ENCODE measurements at regions not wholly inside any gene's neighbourhood (a gene's known extent, or its start where the extent isn't known, plus 50 kb on each side); places are given as distances from the start of the nearest gene placed in this dataset.

DNA sequence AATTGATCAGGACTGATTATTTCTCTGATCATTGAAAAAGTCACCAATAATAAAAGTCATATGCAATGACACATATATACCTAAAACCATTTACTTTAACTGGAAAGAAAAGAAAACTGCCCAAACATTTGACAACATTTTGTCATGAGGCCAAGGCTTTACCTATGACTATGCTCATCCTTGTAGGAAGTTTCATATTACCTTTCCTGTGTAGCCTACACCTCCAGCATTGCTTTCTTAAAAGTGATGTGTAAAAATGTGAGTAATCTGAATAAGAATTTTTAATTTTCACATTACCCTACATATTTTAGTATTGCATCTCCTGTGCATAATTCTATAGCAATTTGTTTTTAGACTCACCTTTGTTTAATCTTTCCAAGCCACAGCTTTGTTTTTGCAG is 419.8 kb upstream of the FIGN start:
- BruUV-seq (replicated peaks), result no TSS peak
- Histone ChIP-seq H3K4me2 (ENCODE audit: low read depth, low read length) (no peak overlapping the region), H3K4me3 (ENCODE audit: insufficient read depth, low read depth, low read length) (no peak overlapping the region), H3K4ac (ENCODE audit: low read depth, low read length) (no peak overlapping the region), H3K79me1 (ENCODE audit: low read depth in 1 of 2, low read length in 2 of 2) (no peaks in the 10 kb centered on the region), H4K5ac (ENCODE audit: low read depth, low read length) (no peak overlapping the region), H3K9me1 (ENCODE audit: insufficient read depth, low read length) (no peaks in the 10 kb centered on the region), H2BK5ac (ENCODE audit: low read depth, low read length, poor library complexity, severe bottlenecking) (no peak overlapping the region), H3K4me1 (ENCODE audit: control insufficient read depth, insufficient read depth, low read length) (no peaks in the 10 kb centered on the region), H3K36me3 (ENCODE audit: control insufficient read depth, insufficient read depth, low read length) (no peaks in the 10 kb centered on the region), H4K20me1 (ENCODE audit: insufficient read depth, low read length) (no peaks in the 10 kb centered on the region), H3K9ac (ENCODE audit: low read depth, low read length) (no peak overlapping the region), H2BK15ac (ENCODE audit: low read depth, low read length) (no peak overlapping the region), H3K18ac (ENCODE audit: low read depth, low read length) (no peak overlapping the region), H2BK20ac (ENCODE audit: low read depth, low read length) (no peak overlapping the region), H2AK5ac (ENCODE audit: low read depth, low read length) (no peak overlapping the region), H3K56ac (ENCODE audit: extremely low read depth, insufficient read depth, low read length) (no peak overlapping the region), H3K27ac (ENCODE audit: insufficient read depth, low read length) (no peak overlapping the region), H3K27me3 (ENCODE audit: control insufficient read depth, insufficient read depth, low read length) (no peaks in the 10 kb centered on the region), H4K91ac (ENCODE audit: insufficient read depth, low read depth, low read length) (no peak overlapping the region), H2AK9ac (replicated peaks; ENCODE audit: low read depth, low read length, poor library complexity) (no peak overlapping the region), H3K14ac (replicated peaks; ENCODE audit: low read depth, low read length) (no peak overlapping the region), H2BK120ac (ENCODE audit: low read depth, low read length) (no peak overlapping the region), H3K23ac (ENCODE audit: low read depth, low read length) (no peak overlapping the region), H2AFZ (replicated peaks; ENCODE audit: low read length, poor library complexity) (no peak overlapping the region), H4K8ac (ENCODE audit: low read depth in 2 of 2, low read length in 2 of 2) (no peak overlapping the region), H3K9me3 (ENCODE audit: control insufficient read depth, insufficient read depth, low read length) (no peaks in the 10 kb centered on the region)
- DNase-seq (no peak), ATAC-seq (ENCODE audit: low read depth) (no peak)
- dilution Hi-C loops (cut with HindIII; ENCODE audit: low sequenced_read_pairs, unreplicated experiment) (no loop called here), intact Hi-C loops (cut with micrococcal nuclease) (no loop called here), in situ Hi-C loops (cut with MboI; ENCODE audit: low sequenced_read_pairs) (no loop called here)
- TF ChIP-seq NFE2L2 (IDR thresholded peaks at IDR 0.05; ENCODE audit: low read depth, low read length) (no peak), MAFK (IDR thresholded peaks at IDR 0.05; ENCODE audit: low read depth, low read length) (no peak), MXI1 (IDR thresholded peaks at IDR 0.05; ENCODE audit: borderline replicate concordance, low read depth, low read length) (no peak), RFX5 (IDR thresholded peaks at IDR 0.05; ENCODE audit: low read depth, low read length) (no peak), CHD1 (IDR thresholded peaks at IDR 0.05; ENCODE audit: low read depth, low read length) (no peak), CEBPB (IDR thresholded peaks at IDR 0.05; ENCODE audit: low read depth, low read length) (no peak), MAZ (IDR thresholded peaks at IDR 0.05; ENCODE audit: borderline replicate concordance, low read depth, low read length) (no peak), POLR2A (IDR thresholded peaks at IDR 0.05; ENCODE audit: low read depth, low read length) (no peak), RCOR1 (IDR thresholded peaks at IDR 0.05; ENCODE audit: insufficient replicate concordance, low read length) (no peak), RAD21 (IDR thresholded peaks at IDR 0.05; ENCODE audit: low read length) (no peak), FOS (IDR thresholded peaks at IDR 0.05; ENCODE audit: low read depth, low read length) (no peak), SMC3 (IDR thresholded peaks at IDR 0.05; ENCODE audit: low read depth, low read length) (no peak), BHLHE40 (IDR thresholded peaks at IDR 0.05; ENCODE audit: low read depth, low read length) (no peak)
- TF ChIP-seq, protein P1, sequence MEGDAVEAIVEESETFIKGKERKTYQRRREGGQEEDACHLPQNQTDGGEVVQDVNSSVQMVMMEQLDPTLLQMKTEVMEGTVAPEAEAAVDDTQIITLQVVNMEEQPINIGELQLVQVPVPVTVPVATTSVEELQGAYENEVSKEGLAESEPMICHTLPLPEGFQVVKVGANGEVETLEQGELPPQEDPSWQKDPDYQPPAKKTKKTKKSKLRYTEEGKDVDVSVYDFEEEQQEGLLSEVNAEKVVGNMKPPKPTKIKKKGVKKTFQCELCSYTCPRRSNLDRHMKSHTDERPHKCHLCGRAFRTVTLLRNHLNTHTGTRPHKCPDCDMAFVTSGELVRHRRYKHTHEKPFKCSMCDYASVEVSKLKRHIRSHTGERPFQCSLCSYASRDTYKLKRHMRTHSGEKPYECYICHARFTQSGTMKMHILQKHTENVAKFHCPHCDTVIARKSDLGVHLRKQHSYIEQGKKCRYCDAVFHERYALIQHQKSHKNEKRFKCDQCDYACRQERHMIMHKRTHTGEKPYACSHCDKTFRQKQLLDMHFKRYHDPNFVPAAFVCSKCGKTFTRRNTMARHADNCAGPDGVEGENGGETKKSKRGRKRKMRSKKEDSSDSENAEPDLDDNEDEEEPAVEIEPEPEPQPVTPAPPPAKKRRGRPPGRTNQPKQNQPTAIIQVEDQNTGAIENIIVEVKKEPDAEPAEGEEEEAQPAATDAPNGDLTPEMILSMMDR (conservative IDR thresholded peaks at IDR 0.05; ENCODE audit: low read depth, low read length), result no peak
- TF ChIP-seq, protein P2, sequence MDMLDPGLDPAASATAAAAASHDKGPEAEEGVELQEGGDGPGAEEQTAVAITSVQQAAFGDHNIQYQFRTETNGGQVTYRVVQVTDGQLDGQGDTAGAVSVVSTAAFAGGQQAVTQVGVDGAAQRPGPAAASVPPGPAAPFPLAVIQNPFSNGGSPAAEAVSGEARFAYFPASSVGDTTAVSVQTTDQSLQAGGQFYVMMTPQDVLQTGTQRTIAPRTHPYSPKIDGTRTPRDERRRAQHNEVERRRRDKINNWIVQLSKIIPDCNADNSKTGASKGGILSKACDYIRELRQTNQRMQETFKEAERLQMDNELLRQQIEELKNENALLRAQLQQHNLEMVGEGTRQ (IDR thresholded peaks at IDR 0.05; ENCODE audit: low read depth, low read length), result no peak
- TF ChIP-seq, protein P3, sequence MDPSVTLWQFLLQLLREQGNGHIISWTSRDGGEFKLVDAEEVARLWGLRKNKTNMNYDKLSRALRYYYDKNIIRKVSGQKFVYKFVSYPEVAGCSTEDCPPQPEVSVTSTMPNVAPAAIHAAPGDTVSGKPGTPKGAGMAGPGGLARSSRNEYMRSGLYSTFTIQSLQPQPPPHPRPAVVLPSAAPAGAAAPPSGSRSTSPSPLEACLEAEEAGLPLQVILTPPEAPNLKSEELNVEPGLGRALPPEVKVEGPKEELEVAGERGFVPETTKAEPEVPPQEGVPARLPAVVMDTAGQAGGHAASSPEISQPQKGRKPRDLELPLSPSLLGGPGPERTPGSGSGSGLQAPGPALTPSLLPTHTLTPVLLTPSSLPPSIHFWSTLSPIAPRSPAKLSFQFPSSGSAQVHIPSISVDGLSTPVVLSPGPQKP (IDR thresholded peaks at IDR 0.05; ENCODE audit: borderline replicate concordance, low read depth, low read length), result no peak
- POLR2A ChIA-PET (ENCODE audit: unreplicated experiment), result no interaction called here
- CTCF ChIA-PET, result no interaction called here

Measured in IMR-90 (cell line).